ENCODE measurements at regions not wholly inside any gene's neighbourhood (a gene's known extent, or its start where the extent isn't known, plus 50 kb on each side); places are given as distances from the start of the nearest gene placed in this dataset.

DNA sequence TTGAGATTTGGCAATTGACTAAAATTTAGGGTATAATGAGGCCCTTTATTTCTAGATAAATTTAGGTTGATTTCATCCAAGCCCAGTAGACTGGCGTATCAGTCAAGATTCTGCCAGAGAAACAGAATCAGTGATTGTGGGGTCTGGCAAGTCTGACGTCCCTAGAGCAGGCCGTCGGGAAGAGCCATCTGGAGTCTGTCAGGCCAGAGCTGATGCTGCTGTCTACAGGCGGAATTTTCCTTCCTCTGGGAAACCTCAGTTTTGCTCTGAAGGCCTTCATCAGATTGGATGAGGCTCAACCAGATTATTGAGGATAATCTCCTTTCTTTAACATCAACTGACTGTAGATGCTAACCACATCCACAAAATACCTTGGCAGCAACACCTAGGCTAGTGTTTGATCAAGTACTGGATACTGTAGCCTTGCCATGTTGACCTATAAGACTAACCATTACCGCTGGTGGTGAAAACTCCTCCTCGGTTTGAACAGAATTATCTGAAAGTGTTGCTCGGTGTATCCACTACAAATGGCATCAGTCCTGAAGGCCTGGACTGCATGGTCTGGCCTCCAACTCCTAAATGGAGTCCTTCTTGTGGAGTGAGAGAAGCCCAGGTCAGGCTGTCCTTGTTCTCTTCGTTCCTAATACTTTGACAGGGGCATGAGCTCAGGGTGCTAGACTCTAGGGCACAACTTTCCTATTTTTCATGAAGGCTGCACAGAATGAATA lies 83.2 kb upstream of the ANKH start:
- H3K9me3 ChIP-seq = no peaks in the 10 kb centered on the region
- DNase-seq (ENCODE audit: low spot score) = no peak
- no peak overlapping the region for H3K27ac ChIP-seq
- no peak for TF ChIP-seq POLR2A (IDR thresholded peaks at IDR 0.05)
- TF ChIP-seq POLR2AphosphoS5 (IDR thresholded peaks at IDR 0.05) = no peak
- TF ChIP-seq, protein P1, sequence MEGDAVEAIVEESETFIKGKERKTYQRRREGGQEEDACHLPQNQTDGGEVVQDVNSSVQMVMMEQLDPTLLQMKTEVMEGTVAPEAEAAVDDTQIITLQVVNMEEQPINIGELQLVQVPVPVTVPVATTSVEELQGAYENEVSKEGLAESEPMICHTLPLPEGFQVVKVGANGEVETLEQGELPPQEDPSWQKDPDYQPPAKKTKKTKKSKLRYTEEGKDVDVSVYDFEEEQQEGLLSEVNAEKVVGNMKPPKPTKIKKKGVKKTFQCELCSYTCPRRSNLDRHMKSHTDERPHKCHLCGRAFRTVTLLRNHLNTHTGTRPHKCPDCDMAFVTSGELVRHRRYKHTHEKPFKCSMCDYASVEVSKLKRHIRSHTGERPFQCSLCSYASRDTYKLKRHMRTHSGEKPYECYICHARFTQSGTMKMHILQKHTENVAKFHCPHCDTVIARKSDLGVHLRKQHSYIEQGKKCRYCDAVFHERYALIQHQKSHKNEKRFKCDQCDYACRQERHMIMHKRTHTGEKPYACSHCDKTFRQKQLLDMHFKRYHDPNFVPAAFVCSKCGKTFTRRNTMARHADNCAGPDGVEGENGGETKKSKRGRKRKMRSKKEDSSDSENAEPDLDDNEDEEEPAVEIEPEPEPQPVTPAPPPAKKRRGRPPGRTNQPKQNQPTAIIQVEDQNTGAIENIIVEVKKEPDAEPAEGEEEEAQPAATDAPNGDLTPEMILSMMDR (IDR thresholded peaks at IDR 0.05) = no peak
- intact Hi-C loops (cut with DNase I) = no loop called here
- 87% methylated on average over 9 of the region's 9 CpGs for WGBS
- no peaks in the 10 kb centered on the region for H3K27me3 ChIP-seq (replicated peaks; ENCODE audit: insufficient read depth)
- H3K4me1 ChIP-seq (replicated peaks) = no peaks in the 10 kb centered on the region
- H3K4me3 ChIP-seq = no peak overlapping the region
- no peaks in the 10 kb centered on the region for H3K36me3 ChIP-seq

DNA sequence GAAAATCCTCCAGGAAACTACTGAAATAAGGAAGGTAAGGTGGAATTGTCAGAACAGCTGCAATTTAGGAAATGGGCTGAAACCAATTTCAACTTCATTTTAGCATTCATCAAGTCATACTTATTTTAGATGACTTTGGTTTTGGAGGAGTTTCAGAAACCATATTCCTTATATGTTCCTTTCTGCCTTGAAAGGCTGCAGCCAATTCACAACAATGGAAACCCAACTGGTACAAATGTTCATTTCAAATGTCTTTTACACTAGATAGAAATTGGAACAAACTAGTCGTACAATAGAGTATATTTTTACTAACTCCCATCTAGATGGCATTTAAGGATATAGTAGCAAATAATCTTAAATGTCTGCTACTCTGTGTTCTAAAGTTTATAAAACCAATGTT lies 82.6 kb upstream of the ANKH start:
- H3K4me1 ChIP-seq (replicated peaks) = no peaks in the 10 kb centered on the region
- no peaks in the 10 kb centered on the region for H3K36me3 ChIP-seq
- 74% methylated on average over 1 of the region's 1 CpG for WGBS
- intact Hi-C loops (cut with DNase I) = no loop called here
- no peak overlapping the region for H3K4me3 ChIP-seq
- no peaks in the 10 kb centered on the region for H3K9me3 ChIP-seq
- H3K27me3 ChIP-seq (replicated peaks; ENCODE audit: insufficient read depth) = no peaks in the 10 kb centered on the region
- DNase-seq (ENCODE audit: low spot score) = no peak
- TF ChIP-seq POLR2AphosphoS5 (IDR thresholded peaks at IDR 0.05) (no peak), POLR2A (IDR thresholded peaks at IDR 0.05) (no peak)
- TF ChIP-seq, protein P1 (IDR thresholded peaks at IDR 0.05) = no peak
- H3K27ac ChIP-seq = no peak overlapping the region

DNA sequence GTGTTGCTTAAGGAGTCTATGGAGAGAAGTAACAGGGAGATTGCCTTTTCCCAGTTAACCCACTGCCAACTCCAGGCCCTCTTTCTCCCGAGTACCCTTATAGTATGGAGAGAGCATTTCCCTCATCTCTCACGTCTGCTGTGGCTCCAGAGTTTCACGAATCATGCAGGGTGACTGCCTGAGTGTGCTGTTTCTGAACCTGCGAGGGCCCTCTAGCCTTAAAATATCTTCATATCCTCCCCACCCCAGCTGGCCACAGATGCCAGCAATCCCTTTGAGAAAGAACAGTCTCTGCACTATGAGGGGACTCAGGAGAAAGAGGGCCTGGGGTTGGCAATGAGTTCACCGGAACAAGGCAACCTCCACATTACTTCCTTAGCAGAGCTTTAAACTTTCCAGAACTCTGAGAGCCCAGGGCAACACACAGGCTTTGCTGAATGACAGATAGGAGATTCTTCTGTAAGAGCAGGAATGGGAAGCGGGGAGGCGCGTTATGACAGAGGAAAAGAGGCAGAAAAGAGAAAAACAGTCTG lies 81.6 kb upstream of the ANKH start:
- TF ChIP-seq, protein P1 (IDR thresholded peaks at IDR 0.05) = no peak
- no peak for TF ChIP-seq POLR2AphosphoS5 (IDR thresholded peaks at IDR 0.05)
- TF ChIP-seq POLR2A (IDR thresholded peaks at IDR 0.05) = no peak
- Histone ChIP-seq H3K4me1 (replicated peaks) (no peaks in the 10 kb centered on the region), H3K9me3 (no peaks in the 10 kb centered on the region), H3K27me3 (replicated peaks; ENCODE audit: insufficient read depth) (no peaks in the 10 kb centered on the region), H3K27ac (no peak overlapping the region), H3K4me3 (no peak overlapping the region), H3K36me3 (no peaks in the 10 kb centered on the region)
- no peak for DNase-seq (ENCODE audit: low spot score)
- intact Hi-C loops (cut with DNase I) = no loop called here
- WGBS = 81% methylated on average over 8 of the region's 8 CpGs

DNA sequence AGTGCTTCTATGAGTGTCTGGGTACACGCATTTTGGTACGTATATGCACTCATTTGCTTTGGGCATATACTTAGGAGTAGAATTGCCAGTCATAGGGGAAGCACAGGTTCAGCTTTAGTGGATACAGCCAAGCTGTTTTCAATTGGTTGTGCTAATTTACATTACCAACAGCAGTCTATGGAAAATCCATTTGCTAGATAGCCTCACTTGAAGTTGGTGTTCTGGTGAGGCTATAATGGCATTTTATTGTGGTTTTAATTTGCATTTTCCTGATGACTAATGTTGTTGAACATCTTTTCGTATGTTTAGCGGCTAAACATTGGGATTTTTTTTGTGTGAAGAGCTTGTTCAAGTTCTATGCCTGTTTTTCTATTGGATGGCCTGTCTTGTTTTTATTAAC lies 76.8 kb upstream of the ANKH start:
- no peak for TF ChIP-seq POLR2A (IDR thresholded peaks at IDR 0.05)
- TF ChIP-seq POLR2AphosphoS5 (IDR thresholded peaks at IDR 0.05) = no peak
- TF ChIP-seq, protein P1 (IDR thresholded peaks at IDR 0.05) = no peak
- intact Hi-C loops (cut with DNase I) = no loop called here
- no peaks in the 10 kb centered on the region for H3K9me3 ChIP-seq
- DNase-seq (ENCODE audit: low spot score) = no peak
- no peak overlapping the region for H3K4me3 ChIP-seq
- 92% methylated on average over 4 of the region's 4 CpGs for WGBS
- H3K27ac ChIP-seq = no peak overlapping the region
- no peaks in the 10 kb centered on the region for H3K36me3 ChIP-seq
- no peaks in the 10 kb centered on the region for H3K4me1 ChIP-seq (replicated peaks)
- no peaks in the 10 kb centered on the region for H3K27me3 ChIP-seq (replicated peaks; ENCODE audit: insufficient read depth)
